ENCODE measurements at regions not wholly inside any gene's neighbourhood (a gene's known extent, or its start where the extent isn't known, plus 50 kb on each side); places are given as distances from the start of the nearest gene placed in this dataset.

DNA sequence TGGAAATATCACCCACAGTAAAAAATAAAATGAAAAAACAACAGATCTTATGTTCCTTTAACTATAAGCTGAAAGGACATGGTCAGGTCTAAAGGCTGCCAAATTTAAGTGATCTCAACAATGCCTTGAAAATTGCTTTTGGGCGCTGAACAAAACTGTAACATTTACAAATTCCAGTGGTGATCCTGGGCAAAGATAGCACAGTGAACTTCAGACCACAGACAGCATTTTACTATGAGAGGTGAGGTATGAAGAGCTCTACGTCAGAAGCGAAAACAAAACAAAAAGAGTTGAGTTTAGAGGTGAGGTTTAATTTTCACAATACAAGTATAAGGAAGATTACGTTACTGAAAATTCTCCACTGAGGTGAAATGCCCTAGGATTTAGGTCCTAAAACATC, 165.8 kb upstream of the STK32A start:
- peaks cover 5% of the 10 kb centered on the region for H3K4me1 Mint-ChIP-seq (ENCODE audit: low read depth)
- no peaks in the 10 kb centered on the region for H3K9me3 Mint-ChIP-seq
- no peak for DNase-seq (ENCODE audit: low spot score)
- H3K27me3 Mint-ChIP-seq (ENCODE audit: low read depth) = no peaks in the 10 kb centered on the region
- intact Hi-C loops (cut with micrococcal nuclease) = no loop called here
- H3K27ac Mint-ChIP-seq = no peak overlapping the region
- no peaks in the 10 kb centered on the region for H3K36me3 Mint-ChIP-seq (ENCODE audit: low read depth)
- no peak overlapping the region for H3K4me3 Mint-ChIP-seq (ENCODE audit: low read depth)

DNA sequence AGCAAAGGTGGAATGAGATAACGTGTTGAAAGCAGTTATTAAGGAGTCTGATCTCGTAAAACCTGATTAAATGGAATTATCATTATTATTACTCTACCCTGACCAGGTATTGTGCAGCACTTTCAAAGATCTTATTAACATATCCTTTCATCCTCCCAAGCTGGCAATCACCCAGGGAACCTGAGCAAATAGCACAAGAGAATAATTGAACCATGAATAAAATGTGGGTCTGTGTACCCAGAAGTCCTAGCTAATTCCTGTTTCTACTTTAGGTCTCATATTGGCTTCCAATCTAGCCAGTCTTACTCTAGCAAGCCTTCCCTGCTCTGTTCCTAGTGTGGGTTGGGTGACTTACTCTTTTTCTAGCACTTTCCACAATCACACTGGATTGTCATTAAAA, 162.2 kb upstream of the STK32A start:
- H3K27ac Mint-ChIP-seq = no peak overlapping the region
- no peak overlapping the region for H3K4me3 Mint-ChIP-seq (ENCODE audit: low read depth)
- DNase-seq (ENCODE audit: low spot score) = no peak
- H3K4me1 Mint-ChIP-seq (ENCODE audit: low read depth) = no peaks in the 10 kb centered on the region
- no peaks in the 10 kb centered on the region for H3K36me3 Mint-ChIP-seq (ENCODE audit: low read depth)
- no peaks in the 10 kb centered on the region for H3K27me3 Mint-ChIP-seq (ENCODE audit: low read depth)
- intact Hi-C loops (cut with micrococcal nuclease) = no loop called here
- no peaks in the 10 kb centered on the region for H3K9me3 Mint-ChIP-seq

DNA sequence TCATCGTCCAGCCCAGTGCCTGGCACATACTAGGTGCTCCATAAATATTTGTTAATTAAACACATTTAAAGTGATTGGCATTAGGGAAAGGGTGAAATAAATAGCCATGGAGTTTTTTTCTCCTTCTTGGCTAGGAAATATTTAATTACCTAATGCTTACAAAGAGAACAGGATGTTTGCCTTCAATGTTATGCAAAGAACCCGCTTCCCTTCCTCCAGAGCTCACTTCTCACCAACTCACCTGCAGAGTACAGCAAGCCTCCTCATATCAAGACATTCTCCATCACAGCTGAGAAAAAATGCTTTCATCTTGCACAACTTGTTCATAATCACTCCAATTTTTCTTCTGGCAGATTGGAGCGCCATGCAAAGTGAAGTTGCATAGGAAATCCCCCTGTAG, 161.7 kb upstream of the STK32A start:
- no peak for DNase-seq (ENCODE audit: low spot score)
- intact Hi-C loops (cut with micrococcal nuclease) = no loop called here
- no peaks in the 10 kb centered on the region for H3K4me1 Mint-ChIP-seq (ENCODE audit: low read depth)
- H3K9me3 Mint-ChIP-seq = no peaks in the 10 kb centered on the region
- no peaks in the 10 kb centered on the region for H3K36me3 Mint-ChIP-seq (ENCODE audit: low read depth)
- no peak overlapping the region for H3K4me3 Mint-ChIP-seq (ENCODE audit: low read depth)
- no peaks in the 10 kb centered on the region for H3K27me3 Mint-ChIP-seq (ENCODE audit: low read depth)
- no peak overlapping the region for H3K27ac Mint-ChIP-seq

DNA sequence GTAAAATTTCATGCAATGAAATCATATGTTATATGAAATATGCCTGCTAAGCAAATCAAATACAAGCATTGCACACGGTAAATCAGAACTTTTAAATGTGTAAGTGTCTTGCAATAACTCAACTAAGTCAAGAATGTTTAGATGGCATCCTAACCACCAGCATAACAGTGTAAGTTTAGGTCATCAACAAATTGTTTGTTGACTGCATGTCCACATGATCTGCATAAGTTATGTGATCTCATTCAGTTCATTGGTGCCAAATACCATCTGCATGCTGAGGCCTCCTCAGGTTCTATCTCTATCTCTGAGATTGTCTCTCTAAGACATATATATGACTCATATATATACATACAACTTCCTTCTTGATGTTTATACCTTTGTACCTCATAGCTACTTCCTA, 159.6 kb upstream of the STK32A start:
- Mint-ChIP-seq H3K4me1 (ENCODE audit: low read depth) (no peaks in the 10 kb centered on the region), H3K36me3 (ENCODE audit: low read depth) (no peaks in the 10 kb centered on the region), H3K4me3 (ENCODE audit: low read depth) (no peak overlapping the region), H3K27ac (no peak overlapping the region), H3K9me3 (no peaks in the 10 kb centered on the region), H3K27me3 (ENCODE audit: low read depth) (no peaks in the 10 kb centered on the region)
- intact Hi-C loops (cut with micrococcal nuclease) = no loop called here
- no peak for DNase-seq (ENCODE audit: low spot score)

DNA sequence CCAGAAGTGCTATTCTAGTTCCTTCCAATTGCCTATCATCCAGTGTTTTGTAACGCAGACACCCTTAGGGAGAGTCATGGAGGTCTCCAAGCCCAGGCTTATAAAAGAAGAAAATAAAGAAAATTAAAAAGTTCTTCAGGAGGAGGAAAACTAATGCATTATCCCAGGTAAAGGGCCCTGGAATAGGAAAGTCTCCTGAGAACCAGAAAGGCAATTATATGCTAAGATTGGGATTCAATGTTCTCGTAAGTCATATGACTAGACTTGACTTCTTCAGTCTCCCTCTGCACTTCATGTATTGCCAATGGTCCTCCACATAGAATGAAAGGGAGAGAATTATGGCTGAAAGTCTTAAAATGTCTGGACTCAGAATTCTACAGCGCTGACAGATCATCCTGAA, 154.4 kb upstream of the STK32A start:
- Mint-ChIP-seq H3K27me3 (ENCODE audit: low read depth) (no peaks in the 10 kb centered on the region), H3K27ac (no peak overlapping the region), H3K4me1 (ENCODE audit: low read depth) (no peaks in the 10 kb centered on the region), H3K36me3 (ENCODE audit: low read depth) (no peaks in the 10 kb centered on the region), H3K4me3 (ENCODE audit: low read depth) (no peak overlapping the region), H3K9me3 (no peaks in the 10 kb centered on the region)
- no peak for DNase-seq (ENCODE audit: low spot score)
- intact Hi-C loops (cut with micrococcal nuclease) = no loop called here

DNA sequence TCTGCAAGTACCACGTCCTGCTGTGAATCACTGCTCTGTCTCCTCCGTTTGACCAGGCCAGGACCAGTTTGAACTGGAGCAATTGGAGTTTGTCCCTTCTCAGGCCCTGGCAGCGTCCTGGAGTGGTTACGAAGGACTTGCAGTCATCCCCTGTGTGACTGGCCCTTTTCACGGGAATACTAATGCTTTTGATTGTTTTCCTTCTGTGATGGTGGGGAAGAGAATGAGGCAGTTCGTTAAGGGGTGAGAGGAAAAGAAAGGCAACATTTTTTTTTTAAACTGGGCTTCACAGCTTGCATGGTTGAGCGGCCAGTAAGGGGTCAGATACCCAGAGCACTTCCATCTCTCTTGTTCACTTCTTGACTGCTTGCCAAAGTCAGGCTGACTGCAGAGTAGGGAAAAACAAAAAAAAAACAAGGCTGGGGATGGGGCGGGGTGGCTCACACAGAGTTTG, 153.5 kb upstream of the STK32A start:
- no peaks in the 10 kb centered on the region for H3K4me1 Mint-ChIP-seq (ENCODE audit: low read depth)
- H3K27ac Mint-ChIP-seq = no peak overlapping the region
- no peaks in the 10 kb centered on the region for H3K36me3 Mint-ChIP-seq (ENCODE audit: low read depth)
- no peak overlapping the region for H3K4me3 Mint-ChIP-seq (ENCODE audit: low read depth)
- H3K9me3 Mint-ChIP-seq = no peaks in the 10 kb centered on the region
- H3K27me3 Mint-ChIP-seq (ENCODE audit: low read depth) = no peaks in the 10 kb centered on the region
- no peak for DNase-seq (ENCODE audit: low spot score)
- intact Hi-C loops (cut with micrococcal nuclease) = no loop called here

DNA sequence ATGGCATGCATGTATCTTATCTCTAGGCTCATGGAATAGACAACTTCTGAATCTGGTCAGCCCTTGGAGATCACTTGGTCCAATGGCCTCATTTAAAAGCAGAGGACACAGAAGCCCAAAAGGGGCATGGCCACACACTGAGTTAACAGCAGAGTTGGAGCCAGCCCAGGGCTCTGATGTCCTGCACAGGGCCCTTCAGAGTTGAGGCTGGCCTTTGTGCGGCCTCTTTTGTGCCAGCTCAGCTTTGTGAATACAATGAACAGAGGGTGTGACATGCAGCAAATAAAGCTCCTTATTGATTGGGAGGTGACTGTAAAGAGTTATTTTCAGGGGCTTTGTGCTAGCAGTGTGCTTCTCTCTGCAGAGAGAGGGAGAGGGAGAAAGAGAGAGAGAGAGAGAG, 150.1 kb upstream of the STK32A start:
- no peak overlapping the region for H3K27ac Mint-ChIP-seq
- intact Hi-C loops (cut with micrococcal nuclease) = no loop called here
- no peak for DNase-seq (ENCODE audit: low spot score)
- no peaks in the 10 kb centered on the region for H3K9me3 Mint-ChIP-seq
- no peaks in the 10 kb centered on the region for H3K36me3 Mint-ChIP-seq (ENCODE audit: low read depth)
- no peaks in the 10 kb centered on the region for H3K27me3 Mint-ChIP-seq (ENCODE audit: low read depth)
- H3K4me1 Mint-ChIP-seq (ENCODE audit: low read depth) = no peaks in the 10 kb centered on the region
- no peak overlapping the region for H3K4me3 Mint-ChIP-seq (ENCODE audit: low read depth)

DNA sequence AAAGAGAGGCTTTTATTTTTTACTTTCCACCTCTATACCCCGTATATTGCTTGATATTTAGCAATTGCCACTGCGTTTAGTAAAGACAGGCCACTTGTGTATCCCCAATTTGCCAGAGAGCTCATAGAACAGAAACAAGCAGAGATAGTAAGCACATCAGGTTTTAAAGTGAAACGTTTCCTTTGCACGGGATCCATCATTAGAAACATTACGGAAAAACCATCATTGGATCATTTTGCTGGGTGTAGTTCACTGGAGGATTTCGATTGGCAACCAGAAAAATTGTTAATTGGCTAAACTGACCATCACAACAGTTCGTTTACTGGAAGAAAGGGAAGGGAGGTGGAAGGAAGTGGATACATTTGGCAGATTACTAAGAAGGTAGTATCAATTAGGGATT, 149.4 kb upstream of the STK32A start:
- DNase-seq (ENCODE audit: low spot score) = no peak
- Mint-ChIP-seq H3K36me3 (ENCODE audit: low read depth) (no peaks in the 10 kb centered on the region), H3K4me3 (ENCODE audit: low read depth) (no peak overlapping the region), H3K27me3 (ENCODE audit: low read depth) (no peaks in the 10 kb centered on the region), H3K9me3 (no peaks in the 10 kb centered on the region), H3K27ac (no peak overlapping the region), H3K4me1 (ENCODE audit: low read depth) (no peaks in the 10 kb centered on the region)
- intact Hi-C loops (cut with micrococcal nuclease) = no loop called here

DNA sequence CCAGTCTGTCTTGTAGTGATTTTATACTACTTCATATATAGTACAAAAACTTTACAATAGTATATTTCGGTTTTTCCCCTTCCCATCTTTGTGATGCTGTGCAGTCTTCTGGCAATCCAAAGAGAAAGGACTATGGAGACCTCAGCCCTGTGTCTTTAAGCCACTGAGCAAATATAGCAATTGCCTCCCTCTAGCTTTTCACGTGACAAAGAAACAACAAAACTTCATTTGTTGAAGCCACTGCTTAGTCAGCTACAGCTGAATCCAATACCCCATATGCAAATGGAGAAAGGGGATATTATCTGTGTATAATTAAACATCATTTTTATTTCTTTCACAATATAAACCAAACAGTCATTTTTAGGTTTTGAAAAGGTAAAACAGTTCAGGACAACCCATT, 142.8 kb upstream of the STK32A start:
- no peaks in the 10 kb centered on the region for H3K9me3 Mint-ChIP-seq
- no peaks in the 10 kb centered on the region for H3K27me3 Mint-ChIP-seq (ENCODE audit: low read depth)
- DNase-seq (ENCODE audit: low spot score) = no peak
- intact Hi-C loops (cut with micrococcal nuclease) = no loop called here
- H3K4me3 Mint-ChIP-seq (ENCODE audit: low read depth) = no peak overlapping the region
- no peak overlapping the region for H3K27ac Mint-ChIP-seq
- no peaks in the 10 kb centered on the region for H3K36me3 Mint-ChIP-seq (ENCODE audit: low read depth)
- H3K4me1 Mint-ChIP-seq (ENCODE audit: low read depth) = no peaks in the 10 kb centered on the region

DNA sequence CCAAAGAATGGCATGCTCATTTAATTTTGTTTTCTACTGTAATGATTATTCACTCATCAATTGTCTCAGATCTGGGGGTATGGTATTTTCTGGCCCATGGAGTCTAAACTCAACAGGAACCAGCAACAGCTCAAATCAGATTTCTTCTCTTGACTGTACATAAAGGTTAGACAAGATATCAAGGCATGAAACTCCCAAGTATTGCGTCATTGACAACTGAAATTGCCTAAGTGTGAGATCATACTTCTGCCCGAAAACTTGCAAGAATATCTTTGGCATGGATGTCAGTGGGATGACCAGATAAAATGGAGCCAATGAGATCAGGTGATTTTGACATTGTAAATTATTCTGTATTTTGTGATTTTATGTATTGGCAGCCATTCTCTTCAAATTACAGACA, 141.7 kb upstream of the STK32A start:
- intact Hi-C loops (cut with micrococcal nuclease) = no loop called here
- Mint-ChIP-seq H3K4me1 (ENCODE audit: low read depth) (no peaks in the 10 kb centered on the region), H3K36me3 (ENCODE audit: low read depth) (no peaks in the 10 kb centered on the region)

DNA sequence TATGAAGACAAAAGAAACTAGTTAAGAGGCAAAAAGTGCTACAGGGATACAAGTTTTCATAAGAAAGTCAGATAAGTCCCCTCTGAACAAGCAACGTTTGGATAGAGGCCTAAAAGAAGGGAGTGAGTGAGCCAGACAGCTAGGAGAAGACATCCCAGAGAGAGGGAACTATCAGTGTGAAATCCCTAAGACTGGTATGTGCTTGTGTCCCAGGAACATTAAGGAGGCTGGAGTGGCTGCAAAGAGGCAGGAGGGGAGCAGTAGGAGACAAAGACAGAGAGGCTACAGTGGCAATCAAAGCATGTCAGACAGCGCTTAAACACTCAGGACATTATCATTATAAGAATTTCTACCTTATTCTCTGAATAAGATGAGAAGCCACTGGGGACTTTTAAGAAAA, 139.1 kb upstream of the STK32A start:
- Mint-ChIP-seq H3K27me3 (ENCODE audit: low read depth) (no peaks in the 10 kb centered on the region), H3K4me3 (ENCODE audit: low read depth) (no peak overlapping the region)

More for the DNA sequence above, 141.7 kb upstream of the STK32A start:
- Mint-ChIP-seq H3K27ac (no peak overlapping the region), H3K4me3 (ENCODE audit: low read depth) (no peak overlapping the region), H3K27me3 (ENCODE audit: low read depth) (no peaks in the 10 kb centered on the region), H3K9me3 (no peaks in the 10 kb centered on the region)
- DNase-seq (ENCODE audit: low spot score) = no peak

DNA sequence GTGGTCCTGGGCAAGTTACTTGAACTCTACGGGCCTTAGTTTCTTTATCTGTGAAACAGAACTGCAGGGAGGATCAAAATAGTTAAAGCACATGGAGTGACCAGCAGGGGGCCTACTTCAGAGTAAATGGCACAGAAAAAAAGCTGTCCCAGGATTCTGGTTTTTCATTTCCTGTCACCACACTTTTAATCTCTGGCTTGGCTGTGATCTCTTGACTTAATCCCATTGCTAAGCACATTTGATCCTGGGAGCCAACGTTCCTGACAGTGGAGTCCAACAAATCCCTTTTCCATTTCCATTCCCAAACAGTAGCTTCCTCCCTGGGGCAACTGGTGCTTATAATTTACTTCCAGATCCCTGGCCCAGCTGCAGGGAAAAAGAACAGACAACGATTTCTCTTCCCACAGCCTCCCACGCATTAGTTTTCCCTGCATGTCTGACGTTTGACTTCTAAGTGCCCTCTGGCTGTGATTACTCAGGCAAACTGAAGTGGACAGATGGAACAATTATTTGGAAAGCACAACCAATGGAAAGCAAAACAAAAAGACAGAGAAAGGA, 136.5 kb upstream of the STK32A start:
- no peak for DNase-seq (ENCODE audit: low spot score)
- H3K4me3 Mint-ChIP-seq (ENCODE audit: low read depth) = no peak overlapping the region
- no peaks in the 10 kb centered on the region for H3K9me3 Mint-ChIP-seq
- H3K27ac Mint-ChIP-seq = no peak overlapping the region
- H3K36me3 Mint-ChIP-seq (ENCODE audit: low read depth) = no peaks in the 10 kb centered on the region
- intact Hi-C loops (cut with micrococcal nuclease) = no loop called here
- no peaks in the 10 kb centered on the region for H3K27me3 Mint-ChIP-seq (ENCODE audit: low read depth)
- no peaks in the 10 kb centered on the region for H3K4me1 Mint-ChIP-seq (ENCODE audit: low read depth)

More for the DNA sequence above, 139.1 kb upstream of the STK32A start:
- intact Hi-C loops (cut with micrococcal nuclease) = no loop called here
- H3K27ac Mint-ChIP-seq = no peak overlapping the region
- H3K9me3 Mint-ChIP-seq = no peaks in the 10 kb centered on the region
- no peaks in the 10 kb centered on the region for H3K36me3 Mint-ChIP-seq (ENCODE audit: low read depth)
- H3K4me1 Mint-ChIP-seq (ENCODE audit: low read depth) = no peaks in the 10 kb centered on the region
- DNase-seq (ENCODE audit: low spot score) = no peak

DNA sequence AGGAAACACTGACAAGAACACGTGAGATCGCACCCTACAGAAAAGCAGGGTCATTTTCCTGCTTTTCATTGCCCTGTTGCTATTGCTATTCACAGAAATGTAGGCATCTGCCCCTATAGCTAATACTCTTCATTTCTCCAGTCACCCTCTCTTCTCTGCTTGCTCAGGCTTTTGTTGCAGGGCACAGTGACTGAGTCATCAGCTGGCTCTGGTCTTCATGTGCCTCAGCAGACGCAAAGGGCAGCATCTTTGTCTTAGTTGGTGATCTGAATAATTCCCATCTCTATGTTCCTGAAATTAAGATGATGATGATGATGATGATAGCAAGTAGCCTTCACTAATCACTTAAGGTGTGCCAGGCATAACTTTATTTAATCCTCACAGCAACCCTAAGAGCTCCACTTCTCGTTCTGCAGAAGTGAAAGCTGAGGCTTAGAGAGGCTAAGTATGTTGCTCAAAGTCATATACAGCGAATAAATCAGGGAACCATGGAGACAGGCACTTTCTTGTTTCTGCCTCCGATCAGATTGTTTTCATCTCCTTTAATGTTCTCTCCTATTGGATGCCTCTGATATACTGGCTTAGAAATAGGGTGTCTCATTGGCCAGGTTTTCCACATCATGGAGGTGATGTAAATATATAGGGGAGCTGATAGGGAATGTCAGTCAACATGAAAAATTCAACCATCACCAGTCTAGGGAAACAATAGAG, 133.0 kb upstream of the STK32A start:
- Mint-ChIP-seq H3K27ac (no peak overlapping the region), H3K36me3 (ENCODE audit: low read depth) (no peaks in the 10 kb centered on the region), H3K4me1 (ENCODE audit: low read depth) (no peaks in the 10 kb centered on the region), H3K4me3 (ENCODE audit: low read depth) (no peak overlapping the region), H3K9me3 (no peaks in the 10 kb centered on the region), H3K27me3 (ENCODE audit: low read depth) (no peaks in the 10 kb centered on the region)
- intact Hi-C loops (cut with micrococcal nuclease) = no loop called here
- no peak for DNase-seq (ENCODE audit: low spot score)

DNA sequence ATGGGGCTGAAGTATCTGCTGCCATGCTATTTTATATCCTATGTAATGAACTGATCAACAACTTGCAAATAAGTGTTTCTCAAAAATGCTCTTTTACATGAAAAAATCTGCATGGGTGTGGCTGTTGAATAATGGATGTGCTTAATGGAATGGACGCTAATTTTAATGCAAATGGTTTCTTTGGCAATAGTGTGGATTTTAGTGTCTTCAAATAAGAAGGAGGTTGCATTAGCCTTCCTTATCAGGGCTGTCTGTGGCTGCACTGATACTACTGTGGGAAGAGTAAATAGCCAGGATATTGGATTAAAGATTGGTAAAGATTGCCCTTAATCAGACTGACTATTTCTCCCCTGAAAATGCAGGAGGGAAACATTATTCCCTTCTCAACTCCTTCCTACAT, 121.9 kb upstream of the STK32A start:
- H3K27me3 Mint-ChIP-seq (ENCODE audit: low read depth) = no peaks in the 10 kb centered on the region
- no peaks in the 10 kb centered on the region for H3K4me1 Mint-ChIP-seq (ENCODE audit: low read depth)
- H3K36me3 Mint-ChIP-seq (ENCODE audit: low read depth) = no peaks in the 10 kb centered on the region
- DNase-seq (ENCODE audit: low spot score) = no peak
- H3K9me3 Mint-ChIP-seq = no peaks in the 10 kb centered on the region
- intact Hi-C loops (cut with micrococcal nuclease) = no loop called here
- H3K27ac Mint-ChIP-seq = no peak overlapping the region
- no peak overlapping the region for H3K4me3 Mint-ChIP-seq (ENCODE audit: low read depth)

All from activated T-helper 2 cell treated with anti-CD3 and anti-CD28 coated beads, Interferon-gamma antibody, Interleukin-2, Interleukin-4, amounts not matched to agents 10 μg/mL and 5 μg/mL and 100 μg/mL, durations not matched to agents 14 hours and 24 hours and 36 hours (primary cell).